ENCODE measurements at regions not wholly inside any gene's neighbourhood (a gene's known extent, or its start where the extent isn't known, plus 50 kb on each side); places are given as distances from the start of the nearest gene placed in this dataset.

GRCh38 chr4:134425756-134426155 is 224.2 kb upstream of the PABPC4L start:
- Histone ChIP-seq H3K27me3 (ENCODE audit: insufficient read depth) (no peaks in the 10 kb centered on the region), H2AFZ (no peak overlapping the region), H3K4me1 (ENCODE audit: insufficient read depth) (peaks cover 4% of the 10 kb centered on the region; the same call in 1 of the 2 replicates), H3F3A (replicated peaks; ENCODE audit: low read depth) (no peaks in the 10 kb centered on the region), H3K9me2 (ENCODE audit: insufficient read depth) (no peaks in the 10 kb centered on the region), H3K36me3 (ENCODE audit: insufficient read depth) (no peaks in the 10 kb centered on the region), H3K4me2 (no peak overlapping the region), H4K20me1 (replicated peaks; ENCODE audit: insufficient read depth) (no peaks in the 10 kb centered on the region), H3K27ac (ENCODE audit: low read depth) (no peak overlapping the region), H3K79me2 (replicated peaks; ENCODE audit: insufficient read depth) (no peaks in the 10 kb centered on the region), H3K4me3 (no peak overlapping the region)
- H3K36me3 Mint-ChIP-seq (ENCODE audit: low read depth), result no peaks in the 10 kb centered on the region
- ATAC-seq (no peak), DNase-seq (ENCODE audit: low spot score) (no peak)
- TF ChIP-seq ZNF114 (CRISPR knock-in tag; IDR thresholded peaks at IDR 0.05) (no peak), EZH2phosphoT487 (IDR thresholded peaks at IDR 0.05; ENCODE audit: unreplicated experiment) (no peak), REST (IDR thresholded peaks at IDR 0.05; ENCODE audit: unreplicated experiment) (no peak), EZH2 (IDR thresholded peaks at IDR 0.05; ENCODE audit: low read depth, unreplicated experiment) (no peak), CREB1 (CRISPR knock-in tag; IDR thresholded peaks at IDR 0.05; ENCODE audit: low read depth) (no peak), STAT1 (IDR thresholded peaks at IDR 0.05; ENCODE audit: unreplicated experiment) (no peak), JUNB (IDR thresholded peaks at IDR 0.05; ENCODE audit: unreplicated experiment) (no peak), ZNF331 (CRISPR knock-in tag; IDR thresholded peaks at IDR 0.05; ENCODE audit: low read depth) (no peak), POLR2AphosphoS5 (IDR thresholded peaks at IDR 0.05; ENCODE audit: low read depth) (no peak), NANOG (IDR thresholded peaks at IDR 0.05; ENCODE audit: borderline replicate concordance) (no peak)
- TF ChIP-seq, protein P1, sequence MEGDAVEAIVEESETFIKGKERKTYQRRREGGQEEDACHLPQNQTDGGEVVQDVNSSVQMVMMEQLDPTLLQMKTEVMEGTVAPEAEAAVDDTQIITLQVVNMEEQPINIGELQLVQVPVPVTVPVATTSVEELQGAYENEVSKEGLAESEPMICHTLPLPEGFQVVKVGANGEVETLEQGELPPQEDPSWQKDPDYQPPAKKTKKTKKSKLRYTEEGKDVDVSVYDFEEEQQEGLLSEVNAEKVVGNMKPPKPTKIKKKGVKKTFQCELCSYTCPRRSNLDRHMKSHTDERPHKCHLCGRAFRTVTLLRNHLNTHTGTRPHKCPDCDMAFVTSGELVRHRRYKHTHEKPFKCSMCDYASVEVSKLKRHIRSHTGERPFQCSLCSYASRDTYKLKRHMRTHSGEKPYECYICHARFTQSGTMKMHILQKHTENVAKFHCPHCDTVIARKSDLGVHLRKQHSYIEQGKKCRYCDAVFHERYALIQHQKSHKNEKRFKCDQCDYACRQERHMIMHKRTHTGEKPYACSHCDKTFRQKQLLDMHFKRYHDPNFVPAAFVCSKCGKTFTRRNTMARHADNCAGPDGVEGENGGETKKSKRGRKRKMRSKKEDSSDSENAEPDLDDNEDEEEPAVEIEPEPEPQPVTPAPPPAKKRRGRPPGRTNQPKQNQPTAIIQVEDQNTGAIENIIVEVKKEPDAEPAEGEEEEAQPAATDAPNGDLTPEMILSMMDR (conservative IDR thresholded peaks at IDR 0.05; ENCODE audit: low read depth in 2 of 2), result no peak
- TF ChIP-seq, protein P2, sequence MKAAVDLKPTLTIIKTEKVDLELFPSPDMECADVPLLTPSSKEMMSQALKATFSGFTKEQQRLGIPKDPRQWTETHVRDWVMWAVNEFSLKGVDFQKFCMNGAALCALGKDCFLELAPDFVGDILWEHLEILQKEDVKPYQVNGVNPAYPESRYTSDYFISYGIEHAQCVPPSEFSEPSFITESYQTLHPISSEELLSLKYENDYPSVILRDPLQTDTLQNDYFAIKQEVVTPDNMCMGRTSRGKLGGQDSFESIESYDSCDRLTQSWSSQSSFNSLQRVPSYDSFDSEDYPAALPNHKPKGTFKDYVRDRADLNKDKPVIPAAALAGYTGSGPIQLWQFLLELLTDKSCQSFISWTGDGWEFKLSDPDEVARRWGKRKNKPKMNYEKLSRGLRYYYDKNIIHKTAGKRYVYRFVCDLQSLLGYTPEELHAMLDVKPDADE (IDR thresholded peaks at IDR 0.05), result no peak
- TF ChIP-seq, protein P3, sequence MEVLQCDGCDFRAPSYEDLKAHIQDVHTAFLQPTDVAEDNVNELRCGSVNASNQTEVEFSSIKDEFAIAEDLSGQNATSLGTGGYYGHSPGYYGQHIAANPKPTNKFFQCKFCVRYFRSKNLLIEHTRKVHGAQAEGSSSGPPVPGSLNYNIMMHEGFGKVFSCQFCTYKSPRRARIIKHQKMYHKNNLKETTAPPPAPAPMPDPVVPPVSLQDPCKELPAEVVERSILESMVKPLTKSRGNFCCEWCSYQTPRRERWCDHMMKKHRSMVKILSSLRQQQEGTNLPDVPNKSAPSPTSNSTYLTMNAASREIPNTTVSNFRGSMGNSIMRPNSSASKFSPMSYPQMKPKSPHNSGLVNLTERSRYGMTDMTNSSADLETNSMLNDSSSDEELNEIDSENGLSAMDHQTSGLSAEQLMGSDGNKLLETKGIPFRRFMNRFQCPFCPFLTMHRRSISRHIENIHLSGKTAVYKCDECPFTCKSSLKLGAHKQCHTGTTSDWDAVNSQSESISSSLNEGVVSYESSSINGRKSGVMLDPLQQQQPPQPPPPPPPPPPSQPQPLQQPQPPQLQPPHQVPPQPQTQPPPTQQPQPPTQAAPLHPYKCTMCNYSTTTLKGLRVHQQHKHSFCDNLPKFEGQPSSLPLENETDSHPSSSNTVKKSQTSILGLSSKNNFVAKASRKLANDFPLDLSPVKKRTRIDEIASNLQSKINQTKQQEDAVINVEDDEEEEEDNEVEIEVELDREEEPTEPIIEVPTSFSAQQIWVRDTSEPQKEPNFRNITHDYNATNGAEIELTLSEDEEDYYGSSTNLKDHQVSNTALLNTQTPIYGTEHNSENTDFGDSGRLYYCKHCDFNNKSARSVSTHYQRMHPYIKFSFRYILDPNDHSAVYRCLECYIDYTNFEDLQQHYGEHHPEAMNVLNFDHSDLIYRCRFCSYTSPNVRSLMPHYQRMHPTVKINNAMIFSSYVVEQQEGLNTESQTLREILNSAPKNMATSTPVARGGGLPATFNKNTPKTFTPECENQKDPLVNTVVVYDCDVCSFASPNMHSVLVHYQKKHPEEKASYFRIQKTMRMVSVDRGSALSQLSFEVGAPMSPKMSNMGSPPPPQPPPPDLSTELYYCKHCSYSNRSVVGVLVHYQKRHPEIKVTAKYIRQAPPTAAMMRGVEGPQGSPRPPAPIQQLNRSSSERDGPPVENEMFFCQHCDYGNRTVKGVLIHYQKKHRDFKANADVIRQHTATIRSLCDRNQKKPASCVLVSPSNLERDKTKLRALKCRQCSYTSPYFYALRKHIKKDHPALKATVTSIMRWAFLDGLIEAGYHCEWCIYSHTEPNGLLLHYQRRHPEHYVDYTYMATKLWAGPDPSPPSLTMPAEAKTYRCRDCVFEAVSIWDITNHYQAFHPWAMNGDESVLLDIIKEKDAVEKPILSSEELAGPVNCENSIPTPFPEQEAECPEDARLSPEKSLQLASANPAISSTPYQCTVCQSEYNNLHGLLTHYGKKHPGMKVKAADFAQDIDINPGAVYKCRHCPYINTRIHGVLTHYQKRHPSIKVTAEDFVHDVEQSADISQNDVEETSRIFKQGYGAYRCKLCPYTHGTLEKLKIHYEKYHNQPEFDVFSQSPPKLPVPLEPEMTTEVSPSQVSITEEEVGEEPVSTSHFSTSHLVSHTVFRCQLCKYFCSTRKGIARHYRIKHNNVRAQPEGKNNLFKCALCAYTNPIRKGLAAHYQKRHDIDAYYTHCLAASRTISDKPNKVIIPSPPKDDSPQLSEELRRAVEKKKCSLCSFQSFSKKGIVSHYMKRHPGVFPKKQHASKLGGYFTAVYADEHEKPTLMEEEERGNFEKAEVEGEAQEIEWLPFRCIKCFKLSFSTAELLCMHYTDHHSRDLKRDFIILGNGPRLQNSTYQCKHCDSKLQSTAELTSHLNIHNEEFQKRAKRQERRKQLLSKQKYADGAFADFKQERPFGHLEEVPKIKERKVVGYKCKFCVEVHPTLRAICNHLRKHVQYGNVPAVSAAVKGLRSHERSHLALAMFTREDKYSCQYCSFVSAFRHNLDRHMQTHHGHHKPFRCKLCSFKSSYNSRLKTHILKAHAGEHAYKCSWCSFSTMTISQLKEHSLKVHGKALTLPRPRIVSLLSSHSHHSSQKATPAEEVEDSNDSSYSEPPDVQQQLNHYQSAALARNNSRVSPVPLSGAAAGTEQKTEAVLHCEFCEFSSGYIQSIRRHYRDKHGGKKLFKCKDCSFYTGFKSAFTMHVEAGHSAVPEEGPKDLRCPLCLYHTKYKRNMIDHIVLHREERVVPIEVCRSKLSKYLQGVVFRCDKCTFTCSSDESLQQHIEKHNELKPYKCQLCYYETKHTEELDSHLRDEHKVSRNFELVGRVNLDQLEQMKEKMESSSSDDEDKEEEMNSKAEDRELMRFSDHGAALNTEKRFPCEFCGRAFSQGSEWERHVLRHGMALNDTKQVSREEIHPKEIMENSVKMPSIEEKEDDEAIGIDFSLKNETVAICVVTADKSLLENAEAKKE (CRISPR knock-in tag; IDR thresholded peaks at IDR 0.05), result no peak
- H3K4me1 Mint-ChIP-seq, result peaks cover 3% of the 10 kb centered on the region; the same call in 2 of the 3 replicates
- no peaks in the 10 kb centered on the region for H3K9me3 Mint-ChIP-seq
- H3K27me3 Mint-ChIP-seq (ENCODE audit: insufficient read depth, low read depth, poor library complexity), result no peaks in the 10 kb centered on the region
- H3K27ac Mint-ChIP-seq, result no peak overlapping the region
- no peak overlapping the region for H3K4me3 Mint-ChIP-seq
